ENCODE measurements at regions not wholly inside any gene's neighbourhood (a gene's known extent, or its start where the extent isn't known, plus 50 kb on each side); places are given as distances from the start of the nearest gene placed in this dataset.

- Mint-ChIP-seq H3K4me3 (no peak overlapping the region), H3K4me1 (no peaks in the 10 kb centered on the region), H3K27ac (no peak overlapping the region), H3K9me3 (no peaks in the 10 kb centered on the region), H3K27me3 (peaks cover 19% of the 10 kb centered on the region), H3K36me3 (no peaks in the 10 kb centered on the region)
Observed at GRCh38 chr11:130816546-130817329, 99.5 kb downstream of the SNX19 start.

- Mint-ChIP-seq H3K27ac (no peak overlapping the region), H3K9me3 (no peaks in the 10 kb centered on the region), H3K36me3 (no peaks in the 10 kb centered on the region), H3K27me3 (peaks cover 15% of the 10 kb centered on the region), H3K4me3 (no peak overlapping the region), H3K4me1 (no peaks in the 10 kb centered on the region)
Observed at GRCh38 chr11:130817330-130817944, 98.8 kb downstream of the SNX19 start.

DNA sequence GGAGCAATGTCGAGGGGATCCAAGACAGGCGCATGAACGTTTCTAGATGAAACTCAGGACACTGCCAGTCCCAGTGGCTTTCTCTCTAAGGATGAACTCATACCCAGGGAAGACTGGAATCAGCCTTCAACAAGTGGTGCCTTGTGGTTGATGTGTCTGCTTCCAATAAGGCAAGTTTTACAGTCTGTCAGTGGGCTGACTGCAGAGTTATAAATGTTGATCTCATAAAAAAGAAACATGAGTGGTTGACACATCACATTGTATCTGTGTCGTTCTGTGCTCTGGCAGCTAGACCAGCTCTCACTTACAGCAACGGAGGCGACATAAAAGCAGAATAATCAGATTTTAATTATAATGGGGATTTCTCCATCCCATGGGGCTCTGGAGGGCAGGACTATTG lies 96.7 kb downstream of the SNX19 start:
- H3K4me3 Mint-ChIP-seq, result no peak overlapping the region
- H3K27ac Mint-ChIP-seq, result no peak overlapping the region
- no peaks in the 10 kb centered on the region for H3K4me1 Mint-ChIP-seq
- no peaks in the 10 kb centered on the region for H3K9me3 Mint-ChIP-seq
- peaks cover 13% of the 10 kb centered on the region for H3K27me3 Mint-ChIP-seq
- no peaks in the 10 kb centered on the region for H3K36me3 Mint-ChIP-seq
